H9 (cell line): ENCODE measurements at regions not wholly inside any gene's neighbourhood (a gene's known extent, or its start where the extent isn't known, plus 50 kb on each side); places are given as distances from the start of the nearest gene placed in this dataset.

Experiments
- DNase-seq: peaks from one replicate; pipeline ENCODE4 v3.0.0-alpha.2; 2017
- H2AFZ ChIP-seq: one replicate; pipeline ENCODE4 v1.6.1; 2013; ENCODE audit warnings: mild to moderate bottlenecking, low read length, control low read depth, moderate library complexity
- H2AK5ac ChIP-seq: 2 replicates; pipeline ENCODE4 v1.6.1; 2013; ENCODE audit warnings: low read length, control low read depth, mixed read lengths; ENCODE audit not compliant: insufficient read length
- H2BK120ac ChIP-seq: one replicate; pipeline ENCODE4 v1.6.1; 2013; ENCODE audit warnings: low read depth, mild to moderate bottlenecking, low read length, control low read depth, inconsistent platforms; ENCODE audit not compliant: poor library complexity, severe bottlenecking
- H2BK12ac ChIP-seq: 2 replicates; pipeline ENCODE4 v1.6.1; 2013; ENCODE audit warnings: low read length, control low read depth, mixed read lengths, low read depth; ENCODE audit not compliant: insufficient read length
- H2BK15ac ChIP-seq: 2 replicates; pipeline ENCODE4 v1.6.1; 2013; ENCODE audit warnings: low read depth, low read length, control low read depth
- H2BK20ac ChIP-seq: one replicate; pipeline ENCODE4 v1.6.1; 2013; ENCODE audit warnings: low read depth, mild to moderate bottlenecking, low read length, control low read depth, inconsistent platforms; ENCODE audit not compliant: poor library complexity, severe bottlenecking
- H2BK5ac ChIP-seq: 2 replicates; pipeline ENCODE4 v1.6.1; 2013; ENCODE audit warnings: low read length, control low read depth, mixed read lengths; ENCODE audit not compliant: insufficient read length
- H3K14ac ChIP-seq: 2 replicates; pipeline ENCODE4 v1.6.1; 2013; ENCODE audit warnings: low read length, control low read depth; ENCODE audit not compliant: insufficient read depth
- H3K18ac ChIP-seq: 2 replicates; pipeline ENCODE4 v1.6.1; 2013; ENCODE audit warnings: low read depth, mild to moderate bottlenecking, mixed read lengths, low read length, control low read depth; ENCODE audit not compliant: insufficient read length
- H3K23ac ChIP-seq: 2 replicates; pipeline ENCODE4 v1.6.1; 2013; ENCODE audit warnings: low read length, control low read depth, mixed read lengths, low read depth; ENCODE audit not compliant: insufficient read length
- H3K23me2 ChIP-seq: 2 replicates; pipeline ENCODE4 v1.6.1; 2013; ENCODE audit warnings: low read depth, mild to moderate bottlenecking, mixed read lengths, low read length, control low read depth; ENCODE audit not compliant: insufficient read length, poor library complexity, severe bottlenecking
- H3K27ac ChIP-seq: 2 replicates; pipeline ENCODE4 v1.5.1; 2013; ENCODE audit warnings: low read length, control low read depth, mixed read lengths, low read depth; ENCODE audit not compliant: insufficient read length
- H3K27me3 ChIP-seq: 2 replicates; pipeline ENCODE4 v1.6.1; 2013; ENCODE audit warnings: low read length, control low read depth, inconsistent platforms; ENCODE audit not compliant: insufficient read depth
- H3K4ac ChIP-seq: 2 replicates; pipeline ENCODE4 v1.6.1; 2013; ENCODE audit warnings: low read depth, mild to moderate bottlenecking, control low read depth, inconsistent platforms, low read length, moderate library complexity
- H3K4me1 ChIP-seq: 2 replicates; pipeline ENCODE4 v1.6.1; 2013; ENCODE audit warnings: low read length, control low read depth, inconsistent platforms; ENCODE audit not compliant: insufficient read depth
- H3K4me2 ChIP-seq: 2 replicates; pipeline ENCODE4 v1.6.1; 2013; ENCODE audit warnings: low read length, control low read depth, mixed read lengths; ENCODE audit not compliant: insufficient read length, insufficient read depth
- H3K56ac ChIP-seq: 2 replicates; pipeline ENCODE4 v1.6.1; 2013; ENCODE audit warnings: low read depth, mild to moderate bottlenecking, mixed read lengths, low read length, control low read depth; ENCODE audit not compliant: insufficient read length
- H3K79me1 ChIP-seq: 2 replicates; pipeline ENCODE4 v1.6.1; 2013; ENCODE audit warnings: low read depth, mild to moderate bottlenecking, moderate library complexity, low read length, control low read depth, inconsistent platforms; ENCODE audit not compliant: insufficient read depth, poor library complexity, severe bottlenecking
- H3K79me2 ChIP-seq: 2 replicates; pipeline ENCODE4 v1.6.1; 2013; ENCODE audit warnings: low read length, control low read depth, inconsistent platforms; ENCODE audit not compliant: insufficient read depth
- H3K9ac ChIP-seq: 2 replicates; pipeline ENCODE4 v1.6.1; 2013; ENCODE audit warnings: low read length, control low read depth, mixed read lengths; ENCODE audit not compliant: insufficient read length; ENCODE audit errors: extremely low read depth
- H3K9me3 ChIP-seq: one replicate; pipeline ENCODE4 v1.6.1; 2013; ENCODE audit warnings: low read depth, low read length, inconsistent platforms; ENCODE audit not compliant: control insufficient read depth
- H3T11ph ChIP-seq: one replicate; pipeline ENCODE4 v1.6.1; 2013; ENCODE audit warnings: mild to moderate bottlenecking, low read length, control low read depth, inconsistent platforms
- H4K20me1 ChIP-seq: one replicate; pipeline ENCODE4 v1.6.1; 2013; ENCODE audit not compliant: control insufficient read depth, insufficient read length, insufficient read depth
- H4K5ac ChIP-seq: 2 replicates; pipeline ENCODE4 v1.6.1; 2013; ENCODE audit warnings: low read depth, mild to moderate bottlenecking, mixed read lengths, low read length, control low read depth; ENCODE audit not compliant: insufficient read length
- H4K8ac ChIP-seq: replicated peaks from 2 replicates; pipeline ENCODE4 v1.6.1; 2013; ENCODE audit warnings: low read length, control low read depth, mixed read lengths, low read depth; ENCODE audit not compliant: insufficient read length
- H4K91ac ChIP-seq: 2 replicates; pipeline ENCODE4 v1.6.1; 2013; ENCODE audit warnings: low read depth, mild to moderate bottlenecking, moderate library complexity, mixed read lengths, low read length, control low read depth; ENCODE audit not compliant: insufficient read length
- H3K27ac Mint-ChIP-seq, 3 experiments: 2 replicates in 2 of 3; 3 replicates in 1 of 3; pipeline ENCODE4 v1.8.0; 2020 to 2021; ENCODE audit warnings: mixed read lengths in 3 of 3, mild to moderate bottlenecking in 1 of 3, moderate library complexity in 1 of 3
- H3K27me3 Mint-ChIP-seq: 2 replicates; pipeline ENCODE4 v1.8.0; 2021; ENCODE audit warnings: low read depth, mild to moderate bottlenecking, moderate library complexity, mixed read lengths
- H3K36me3 Mint-ChIP-seq, 3 experiments: 2 replicates in 2 of 3; 3 replicates in 1 of 3; pipeline ENCODE4 v1.8.0; 2020 to 2021; ENCODE audit warnings: low read depth in 3 of 3, mixed read lengths in 3 of 3; ENCODE audit not compliant: insufficient read depth in 1 of 3
- H3K4me1 Mint-ChIP-seq, 2 experiments: 2 replicates each; pipeline ENCODE4 v1.8.0; 2020; ENCODE audit warnings: mixed read lengths in 2 of 2
- H3K4me3 Mint-ChIP-seq, 2 experiments: 2 replicates in 1 of 2; 3 replicates in 1 of 2; pipeline ENCODE4 v1.8.0; 2020 to 2021; ENCODE audit warnings: mild to moderate bottlenecking in 2 of 2, mixed read lengths in 2 of 2, moderate library complexity in 1 of 2
- H3K9me3 Mint-ChIP-seq, 2 experiments: 2 replicates in 1 of 2; 3 replicates in 1 of 2; pipeline ENCODE4 v1.8.0; 2020; ENCODE audit warnings: mild to moderate bottlenecking in 2 of 2, mixed read lengths in 2 of 2, moderate library complexity in 1 of 2
- CTCF ChIP-seq: fragments of 200-600 bp; sonication (generic); conservative IDR thresholded peaks from 3 replicates; pipeline ENCODE4 v1.8.0; 2021; ENCODE audit warnings: antibody characterized with exemption, mild to moderate bottlenecking
- WGBS: extraction: QIAGEN DNeasy Blood & Tissue Kit; methylation state at CpG from one replicate; pipeline ENCODE4 v1.1.7; 2013; ENCODE audit warnings: missing lambda C conversion rate, low lambda C conversion rate, mixed read lengths; ENCODE audit not compliant: insufficient read length; ENCODE audit errors: extremely low coverage; 5-methylcytosine and 5-hydroxymethylcytosine counted together

- H3K79me2 ChIP-seq: no peaks in the 10 kb centered on the region
- Mint-ChIP-seq H3K9me3 (no peaks in the 10 kb centered on the region), H3K36me3 (no peaks in the 10 kb centered on the region), H3K4me3 (no peak overlapping the region), H3K27me3 (no peaks in the 10 kb centered on the region), H3K4me1 (no peaks in the 10 kb centered on the region), H3K27ac (no peak overlapping the region)
- DNase-seq: no peak
- WGBS: no CpG with 5 or more reads among the region's 1 CpG
- H4K8ac ChIP-seq: no peak overlapping the region
- H3K14ac ChIP-seq: no peak overlapping the region
- no peaks in the 10 kb centered on the region for H3K79me1 ChIP-seq
- H2BK12ac ChIP-seq: no peak overlapping the region
- no peaks in the 10 kb centered on the region for H3K9me3 ChIP-seq
- no peak overlapping the region for H3K18ac ChIP-seq
- TF ChIP-seq CTCF: 0 out of 3 replicates have a peak, but pooled peaks have one; percentile 12
- H3K9ac ChIP-seq: no peak overlapping the region
- H3K23me2 ChIP-seq: no peaks in the 10 kb centered on the region
- no peak overlapping the region for H4K91ac ChIP-seq
- H2AFZ ChIP-seq: no peak overlapping the region
- H3K4me2 ChIP-seq: no peak overlapping the region
- H3K56ac ChIP-seq: no peak overlapping the region
- H3K23ac ChIP-seq: no peak overlapping the region
- no peaks in the 10 kb centered on the region for H3K4me1 ChIP-seq
- no peak overlapping the region for H4K5ac ChIP-seq
- H2AK5ac ChIP-seq: no peak overlapping the region
- H2BK120ac ChIP-seq: no peak overlapping the region
- H3K27me3 ChIP-seq: no peaks in the 10 kb centered on the region
- H2BK15ac ChIP-seq: no peak overlapping the region
- H2BK20ac ChIP-seq: no peak overlapping the region
- no peak overlapping the region for H2BK5ac ChIP-seq
- no peak overlapping the region for H3K27ac ChIP-seq
- H3T11ph ChIP-seq: no peak overlapping the region
- H4K20me1 ChIP-seq: no peaks in the 10 kb centered on the region
- no peak overlapping the region for H3K4ac ChIP-seq
Measured at GRCh38 chr4:179625406-179625805, 2183.2 kb upstream of the AGA start.
